Astrocyte of the spinal cord (primary cell): ENCODE measurements at regions not wholly inside any gene's neighbourhood (a gene's known extent, or its start where the extent isn't known, plus 50 kb on each side); places are given as distances from the start of the nearest gene placed in this dataset.

Source experiments
- DNase-seq: peaks from one replicate; pipeline ENCODE4 v3.0.0; 2011; ENCODE audit warnings: low read depth, low spot score
- H3K4me3 ChIP-seq: 2 replicates; pipeline ENCODE4 v1.5.1; 2011; ENCODE audit warnings: low read depth, mild to moderate bottlenecking, low read length, moderate library complexity
- in situ Hi-C: cut with HindIII; loops from 2 replicates; pipeline ENCODE4 v1.10.0; 2017; ENCODE audit warnings: low sequenced_read_pairs
- TF ChIP-seq, protein P1 (sequence below): IDR thresholded peaks from 2 replicates; pipeline ENCODE4 v1.5.1; 2012; ENCODE audit warnings: low read depth, mild to moderate bottlenecking, low read length, inconsistent platforms

GRCh38 chr7:121544726-121545125 is 148.6 kb upstream of the FAM3C start:
- TF ChIP-seq, protein P1, sequence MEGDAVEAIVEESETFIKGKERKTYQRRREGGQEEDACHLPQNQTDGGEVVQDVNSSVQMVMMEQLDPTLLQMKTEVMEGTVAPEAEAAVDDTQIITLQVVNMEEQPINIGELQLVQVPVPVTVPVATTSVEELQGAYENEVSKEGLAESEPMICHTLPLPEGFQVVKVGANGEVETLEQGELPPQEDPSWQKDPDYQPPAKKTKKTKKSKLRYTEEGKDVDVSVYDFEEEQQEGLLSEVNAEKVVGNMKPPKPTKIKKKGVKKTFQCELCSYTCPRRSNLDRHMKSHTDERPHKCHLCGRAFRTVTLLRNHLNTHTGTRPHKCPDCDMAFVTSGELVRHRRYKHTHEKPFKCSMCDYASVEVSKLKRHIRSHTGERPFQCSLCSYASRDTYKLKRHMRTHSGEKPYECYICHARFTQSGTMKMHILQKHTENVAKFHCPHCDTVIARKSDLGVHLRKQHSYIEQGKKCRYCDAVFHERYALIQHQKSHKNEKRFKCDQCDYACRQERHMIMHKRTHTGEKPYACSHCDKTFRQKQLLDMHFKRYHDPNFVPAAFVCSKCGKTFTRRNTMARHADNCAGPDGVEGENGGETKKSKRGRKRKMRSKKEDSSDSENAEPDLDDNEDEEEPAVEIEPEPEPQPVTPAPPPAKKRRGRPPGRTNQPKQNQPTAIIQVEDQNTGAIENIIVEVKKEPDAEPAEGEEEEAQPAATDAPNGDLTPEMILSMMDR, result no peak
- in situ Hi-C loops, result no loop called here
- no peak overlapping the region for H3K4me3 ChIP-seq
- DNase-seq, result peak; percentile 97

- in situ Hi-C loops, result no loop called here
- no peak overlapping the region for H3K4me3 ChIP-seq
- DNase-seq, result no peak
- TF ChIP-seq, protein P1, result peak; percentile 22
These were observed 148.1 kb upstream of the FAM3C start for GRCh38 chr7:121544238-121544637.

- in situ Hi-C loops, result no loop called here
These were observed 145.3 kb upstream of the FAM3C start for GRCh38 chr7:121541457-121541856.

DNA sequence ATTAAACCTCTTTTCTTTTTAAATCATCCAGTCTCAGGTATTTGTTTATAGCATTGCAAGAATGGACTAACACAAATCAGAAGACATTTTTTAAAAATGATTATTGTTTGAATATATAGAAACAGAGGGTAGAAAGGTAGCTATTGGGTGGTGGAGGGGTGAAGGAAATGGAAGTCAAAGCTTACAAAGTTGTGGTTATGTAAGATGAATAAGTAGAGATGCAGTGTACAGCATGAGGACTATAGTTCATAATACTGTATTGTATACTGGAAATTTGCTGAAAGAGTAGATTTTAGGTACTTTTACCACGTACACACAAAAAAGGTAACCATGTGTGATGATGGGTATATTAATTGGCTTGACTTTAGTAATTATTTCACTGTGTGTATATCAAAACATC is 144.0 kb upstream of the FAM3C start:
- TF ChIP-seq, protein P1, result no peak
- DNase-seq, result no peak
- in situ Hi-C loops, result no loop called here
- no peak overlapping the region for H3K4me3 ChIP-seq

More at GRCh38 chr7:121541457-121541856, 145.3 kb upstream of the FAM3C start:
- no peak overlapping the region for H3K4me3 ChIP-seq
- DNase-seq, result no peak
- TF ChIP-seq, protein P1, result no peak

DNA sequence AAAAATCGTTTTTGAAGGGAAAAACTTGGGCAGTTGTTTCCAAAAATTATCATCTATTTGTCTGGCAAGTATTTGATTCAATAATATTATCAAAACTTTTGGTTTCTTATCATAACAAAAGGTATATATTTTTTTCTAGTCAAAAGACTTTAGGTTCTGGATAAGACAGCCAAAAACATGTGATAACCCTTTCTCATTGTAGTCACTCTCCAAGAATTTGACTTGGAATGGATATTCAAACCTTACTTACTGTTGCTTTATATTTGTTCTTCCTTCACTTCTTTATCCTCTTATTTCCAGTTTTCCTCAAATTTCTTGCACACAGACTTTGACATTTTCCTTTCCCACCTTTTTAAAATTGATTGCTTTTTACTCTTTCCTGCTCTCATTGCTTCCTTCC is 140.9 kb upstream of the FAM3C start:
- DNase-seq, result no peak
- no peak overlapping the region for H3K4me3 ChIP-seq
- TF ChIP-seq, protein P1, result no peak
- in situ Hi-C loops, result no loop called here

DNA sequence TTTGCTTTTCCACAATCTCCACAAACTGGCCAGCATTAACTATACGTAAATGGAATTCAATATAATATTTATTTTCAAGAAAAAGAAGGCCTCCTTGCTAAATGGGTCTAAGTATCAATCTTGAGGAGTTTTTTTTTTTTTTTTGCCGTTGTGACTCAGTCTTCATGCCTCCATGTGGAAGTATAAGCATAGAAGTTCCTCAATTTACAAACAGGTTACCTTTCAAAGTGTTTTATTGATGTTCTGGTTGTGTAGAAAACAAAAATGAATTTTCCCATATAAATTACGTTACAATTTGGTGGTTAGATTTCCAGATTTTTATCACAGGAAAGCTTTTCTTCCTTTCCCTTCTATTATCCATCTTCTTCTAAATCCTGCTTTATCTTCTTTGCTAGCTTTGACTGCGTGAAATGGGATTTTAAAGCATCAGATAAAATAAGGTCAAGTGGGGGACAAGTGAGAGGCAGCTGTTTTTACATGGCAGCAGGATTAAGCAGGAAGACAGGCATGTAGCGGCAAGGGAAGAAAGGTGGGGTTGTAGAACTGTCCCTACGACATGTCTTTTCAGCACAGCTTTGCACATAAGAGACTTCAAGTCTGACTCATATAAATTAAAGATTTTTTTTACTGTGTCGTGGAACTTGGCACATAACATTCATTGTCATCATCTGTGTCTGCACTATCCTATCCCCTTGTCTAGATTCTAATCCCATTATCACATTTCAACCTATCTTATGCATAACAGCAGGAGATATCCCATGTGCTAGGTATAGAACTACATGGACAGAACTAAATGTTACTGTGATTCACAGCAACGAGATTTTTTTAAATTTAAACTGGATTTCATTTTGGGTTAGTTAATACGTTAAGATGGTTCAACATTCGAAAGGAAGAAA is 135.3 kb upstream of the FAM3C start:
- TF ChIP-seq, protein P1, result no peak
- in situ Hi-C loops, result no loop called here
- no peak for DNase-seq
- H3K4me3 ChIP-seq, result no peak overlapping the region
